Neural cell (in vitro differentiated cells): ENCODE measurements at regions not wholly inside any gene's neighbourhood (a gene's known extent, or its start where the extent isn't known, plus 50 kb on each side); places are given as distances from the start of the nearest gene placed in this dataset.

Experiments
- H2AFZ ChIP-seq: fragments of 200-600, 300-800 bp; sonication (generic), shearing (Covaris generic); 2 replicates; pipeline ENCODE4 v1.6.0; 2014; ENCODE audit warnings: low read depth, mild to moderate bottlenecking, antibody characterized with exemption, low read length, moderate library complexity
- H3F3A ChIP-seq: fragments of 200-600 bp; shearing (Covaris generic); 2 replicates; pipeline ENCODE4 v1.6.1; 2016; ENCODE audit warnings: mild to moderate bottlenecking, moderate library complexity, mixed read lengths, antibody characterized with exemption, low read length; ENCODE audit not compliant: insufficient read depth, poor library complexity, severe bottlenecking
- H3K27ac ChIP-seq: fragments of 200-600, 300-800 bp; sonication (generic), shearing (Covaris generic); 2 replicates; pipeline ENCODE4 v1.5.1; 2014; ENCODE audit warnings: mild to moderate bottlenecking, low read length, moderate library complexity
- H3K27me3 ChIP-seq: fragments of 300-800, 200-600 bp; sonication (generic), shearing (Covaris generic); 2 replicates; pipeline ENCODE4 v1.6.0; 2014; ENCODE audit warnings: mild to moderate bottlenecking, low read depth, low read length, moderate library complexity; ENCODE audit not compliant: insufficient read depth
- H3K36me3 ChIP-seq: fragments of 300-800, 200-600 bp; sonication (generic), shearing (Covaris generic); 2 replicates; pipeline ENCODE4 v1.5.1; 2014; ENCODE audit warnings: mild to moderate bottlenecking, antibody characterized with exemption, low read length, moderate library complexity; ENCODE audit not compliant: insufficient read depth
- H3K4me2 ChIP-seq: fragments of 300-800, 200-600 bp; sonication (generic), shearing (Covaris generic); 2 replicates; pipeline ENCODE4 v1.6.0; 2014; ENCODE audit warnings: mild to moderate bottlenecking, low read length
- H3K4me3 ChIP-seq: fragments of 300-800, 200-600 bp; sonication (generic), shearing (Covaris generic); 2 replicates; pipeline ENCODE4 v1.5.1; 2014; ENCODE audit warnings: mild to moderate bottlenecking, low read length, moderate library complexity
- H3K79me2 ChIP-seq: fragments of 200-600 bp; shearing (Covaris generic); replicated peaks from 2 replicates; pipeline ENCODE4 v1.6.0; 2014; ENCODE audit warnings: mild to moderate bottlenecking, low read length, moderate library complexity; ENCODE audit not compliant: insufficient read depth
- H3K9ac ChIP-seq: fragments of 300-800, 200-600 bp; sonication (generic), shearing (Covaris generic); 2 replicates; pipeline ENCODE4 v1.6.1; 2016; ENCODE audit warnings: mild to moderate bottlenecking, low read length, mixed read lengths
- H3K9me2 ChIP-seq: fragments of 200-600 bp; shearing (Covaris generic); 2 replicates; pipeline ENCODE4 v1.6.1; 2016; ENCODE audit warnings: mild to moderate bottlenecking, low read length, mixed read lengths; ENCODE audit not compliant: insufficient read depth
- H3K9me3 ChIP-seq: fragments of 200-600, 300-800 bp; sonication (generic), shearing (Covaris generic); 2 replicates; pipeline ENCODE4 v1.6.1; 2016; ENCODE audit warnings: mild to moderate bottlenecking, mixed run types, low read length, moderate library complexity, mixed read lengths
- H4K20me1 ChIP-seq: fragments of 200-600 bp; shearing (Covaris generic); 2 replicates; pipeline ENCODE4 v1.6.1; 2016; ENCODE audit warnings: mild to moderate bottlenecking, mixed run types; ENCODE audit not compliant: insufficient read depth
- EP300 ChIP-seq: fragments of 450-650 bp; conservative IDR thresholded peaks from 2 replicates; pipeline ENCODE4 v1.6.1; 2014; ENCODE audit warnings: antibody characterized with exemption, mild to moderate bottlenecking, moderate library complexity; ENCODE audit not compliant: poor library complexity, severe bottlenecking
- EZH2 ChIP-seq: fragments of 200-600, 300-800 bp; shearing (Covaris generic), sonication (generic); IDR thresholded peaks from 2 replicates; pipeline ENCODE4 v1.6.1; 2014; ENCODE audit warnings: antibody characterized with exemption, low read length, borderline replicate concordance, mild to moderate bottlenecking; ENCODE audit not compliant: insufficient read depth, poor library complexity, severe bottlenecking
- MXI1 ChIP-seq: fragments of 450-650 bp; conservative IDR thresholded peaks from 2 replicates; pipeline ENCODE4 v1.6.1; 2014; ENCODE audit warnings: antibody characterized with exemption, mild to moderate bottlenecking; ENCODE audit not compliant: poor library complexity, severe bottlenecking
- POLR2AphosphoS5 ChIP-seq: IDR thresholded peaks from 2 replicates; pipeline ENCODE4 v1.6.1; 2012
- RAD21 ChIP-seq: fragments of 450-650 bp; conservative IDR thresholded peaks from 2 replicates; pipeline ENCODE4 v1.6.1; 2014; ENCODE audit warnings: antibody characterized with exemption, mild to moderate bottlenecking, moderate library complexity
- SMC3 ChIP-seq: fragments of 450-650 bp; conservative IDR thresholded peaks from 2 replicates; pipeline ENCODE4 v1.6.1; 2014; ENCODE audit warnings: antibody characterized with exemption, mild to moderate bottlenecking, moderate library complexity; ENCODE audit not compliant: poor library complexity
- TAF1 ChIP-seq: IDR thresholded peaks from 2 replicates; pipeline ENCODE4 v1.6.1; 2012; ENCODE audit warnings: low read depth
- TF ChIP-seq, protein P1 (sequence below): IDR thresholded peaks from 2 replicates; pipeline ENCODE4 v1.6.1; 2012; ENCODE audit warnings: borderline replicate concordance
- TF ChIP-seq, protein P2 (sequence below): fragments of 450-650 bp; IDR thresholded peaks from 2 replicates; pipeline ENCODE4 v1.5.1; 2014; ENCODE audit warnings: antibody characterized with exemption, mild to moderate bottlenecking, moderate library complexity; ENCODE audit not compliant: poor library complexity, severe bottlenecking

DNA sequence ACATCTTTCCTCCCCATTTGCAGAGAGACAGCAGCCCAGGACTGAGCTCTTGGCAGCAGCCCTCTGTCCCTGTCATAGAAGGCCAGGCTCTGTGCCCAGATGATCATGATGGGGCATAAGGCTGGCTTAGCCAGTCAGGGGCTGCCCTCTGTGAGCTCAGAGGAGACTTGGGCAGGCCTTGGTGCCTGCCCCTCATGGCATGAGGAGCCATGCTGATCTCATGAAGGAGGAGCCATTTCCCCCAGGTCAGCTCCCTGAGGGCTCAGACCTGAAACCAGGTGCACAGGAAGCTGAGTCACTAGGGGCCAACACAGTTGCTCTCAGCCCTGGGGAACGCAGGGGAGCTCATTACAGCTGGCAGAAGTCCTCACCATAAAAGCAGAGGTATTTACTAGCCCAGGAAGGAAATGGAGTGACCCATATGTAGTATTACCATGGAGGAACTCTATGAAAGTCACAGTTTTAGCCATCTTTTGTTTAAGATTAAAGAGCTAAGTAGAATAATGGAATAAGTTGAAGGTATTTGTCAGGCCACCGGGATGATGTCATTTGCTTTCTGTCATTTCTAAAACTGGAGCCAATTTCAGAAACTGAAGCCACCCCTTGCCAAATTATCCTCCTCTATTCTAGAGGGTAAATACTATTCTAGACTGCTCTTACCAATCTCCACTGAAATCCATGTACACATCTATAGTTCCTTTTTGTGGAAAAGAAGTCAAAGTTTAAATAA is 362.4 kb upstream of the ZNF32 start:
- Histone ChIP-seq H4K20me1 (no peaks in the 10 kb centered on the region), H3K9ac (no peak overlapping the region), H3K27me3 (no peaks in the 10 kb centered on the region), H3K4me2 (no peak overlapping the region), H3K9me3 (no peaks in the 10 kb centered on the region), H3K4me3 (no peak overlapping the region), H3K9me2 (no peaks in the 10 kb centered on the region), H2AFZ (no peak overlapping the region), H3K27ac (no peak overlapping the region), H3K79me2 (no peaks in the 10 kb centered on the region), H3F3A (no peaks in the 10 kb centered on the region), H3K36me3 (no peaks in the 10 kb centered on the region)
- TF ChIP-seq, protein P1, sequence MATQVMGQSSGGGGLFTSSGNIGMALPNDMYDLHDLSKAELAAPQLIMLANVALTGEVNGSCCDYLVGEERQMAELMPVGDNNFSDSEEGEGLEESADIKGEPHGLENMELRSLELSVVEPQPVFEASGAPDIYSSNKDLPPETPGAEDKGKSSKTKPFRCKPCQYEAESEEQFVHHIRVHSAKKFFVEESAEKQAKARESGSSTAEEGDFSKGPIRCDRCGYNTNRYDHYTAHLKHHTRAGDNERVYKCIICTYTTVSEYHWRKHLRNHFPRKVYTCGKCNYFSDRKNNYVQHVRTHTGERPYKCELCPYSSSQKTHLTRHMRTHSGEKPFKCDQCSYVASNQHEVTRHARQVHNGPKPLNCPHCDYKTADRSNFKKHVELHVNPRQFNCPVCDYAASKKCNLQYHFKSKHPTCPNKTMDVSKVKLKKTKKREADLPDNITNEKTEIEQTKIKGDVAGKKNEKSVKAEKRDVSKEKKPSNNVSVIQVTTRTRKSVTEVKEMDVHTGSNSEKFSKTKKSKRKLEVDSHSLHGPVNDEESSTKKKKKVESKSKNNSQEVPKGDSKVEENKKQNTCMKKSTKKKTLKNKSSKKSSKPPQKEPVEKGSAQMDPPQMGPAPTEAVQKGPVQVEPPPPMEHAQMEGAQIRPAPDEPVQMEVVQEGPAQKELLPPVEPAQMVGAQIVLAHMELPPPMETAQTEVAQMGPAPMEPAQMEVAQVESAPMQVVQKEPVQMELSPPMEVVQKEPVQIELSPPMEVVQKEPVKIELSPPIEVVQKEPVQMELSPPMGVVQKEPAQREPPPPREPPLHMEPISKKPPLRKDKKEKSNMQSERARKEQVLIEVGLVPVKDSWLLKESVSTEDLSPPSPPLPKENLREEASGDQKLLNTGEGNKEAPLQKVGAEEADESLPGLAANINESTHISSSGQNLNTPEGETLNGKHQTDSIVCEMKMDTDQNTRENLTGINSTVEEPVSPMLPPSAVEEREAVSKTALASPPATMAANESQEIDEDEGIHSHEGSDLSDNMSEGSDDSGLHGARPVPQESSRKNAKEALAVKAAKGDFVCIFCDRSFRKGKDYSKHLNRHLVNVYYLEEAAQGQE = no peak
- TF ChIP-seq POLR2AphosphoS5 (no peak), TAF1 (no peak), EZH2 (no peak), RAD21 (no peak), EP300 (no peak), MXI1 (no peak), SMC3 (no peak)
- TF ChIP-seq, protein P2, sequence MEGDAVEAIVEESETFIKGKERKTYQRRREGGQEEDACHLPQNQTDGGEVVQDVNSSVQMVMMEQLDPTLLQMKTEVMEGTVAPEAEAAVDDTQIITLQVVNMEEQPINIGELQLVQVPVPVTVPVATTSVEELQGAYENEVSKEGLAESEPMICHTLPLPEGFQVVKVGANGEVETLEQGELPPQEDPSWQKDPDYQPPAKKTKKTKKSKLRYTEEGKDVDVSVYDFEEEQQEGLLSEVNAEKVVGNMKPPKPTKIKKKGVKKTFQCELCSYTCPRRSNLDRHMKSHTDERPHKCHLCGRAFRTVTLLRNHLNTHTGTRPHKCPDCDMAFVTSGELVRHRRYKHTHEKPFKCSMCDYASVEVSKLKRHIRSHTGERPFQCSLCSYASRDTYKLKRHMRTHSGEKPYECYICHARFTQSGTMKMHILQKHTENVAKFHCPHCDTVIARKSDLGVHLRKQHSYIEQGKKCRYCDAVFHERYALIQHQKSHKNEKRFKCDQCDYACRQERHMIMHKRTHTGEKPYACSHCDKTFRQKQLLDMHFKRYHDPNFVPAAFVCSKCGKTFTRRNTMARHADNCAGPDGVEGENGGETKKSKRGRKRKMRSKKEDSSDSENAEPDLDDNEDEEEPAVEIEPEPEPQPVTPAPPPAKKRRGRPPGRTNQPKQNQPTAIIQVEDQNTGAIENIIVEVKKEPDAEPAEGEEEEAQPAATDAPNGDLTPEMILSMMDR = no peak

DNA sequence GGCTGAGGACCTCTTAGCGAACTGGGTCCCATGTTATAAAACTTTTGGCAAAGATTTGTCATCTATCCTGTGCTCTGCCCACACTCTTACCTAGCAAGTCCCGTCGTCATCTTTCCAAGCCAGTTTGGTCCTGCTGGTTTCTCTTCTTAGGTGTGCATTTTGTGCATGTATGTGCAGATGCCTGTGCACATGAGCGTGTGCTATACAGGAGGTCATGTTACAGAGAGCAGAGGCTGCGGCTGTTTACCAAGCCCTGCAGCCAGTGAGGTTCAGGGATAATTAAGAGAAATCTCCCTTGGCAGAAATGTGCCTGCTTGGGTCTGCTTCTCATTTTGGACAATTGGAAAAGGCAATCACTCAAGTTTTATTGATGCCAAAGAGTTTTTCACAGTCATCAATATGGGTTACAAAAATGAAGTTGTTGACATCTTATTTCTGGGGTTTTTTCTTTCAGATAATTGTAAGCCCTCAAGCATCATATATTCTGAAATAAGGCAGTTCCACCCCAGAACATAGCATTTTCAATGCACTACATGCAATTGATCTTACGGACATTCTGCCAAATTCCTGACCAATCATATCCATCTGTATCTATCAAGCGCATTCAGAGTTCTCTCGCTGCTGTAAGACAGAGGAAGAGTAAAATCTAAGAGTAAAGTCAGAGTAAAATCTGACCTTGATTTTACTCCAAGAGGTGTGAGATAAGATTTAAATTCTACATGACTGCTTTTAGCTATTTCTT is 361.4 kb upstream of the ZNF32 start:
- Histone ChIP-seq H3K27me3 (no peaks in the 10 kb centered on the region), H3K79me2 (no peaks in the 10 kb centered on the region), H3K9ac (no peak overlapping the region), H2AFZ (no peak overlapping the region), H3K27ac (no peak overlapping the region), H3K4me3 (no peak overlapping the region), H3F3A (no peaks in the 10 kb centered on the region), H4K20me1 (no peaks in the 10 kb centered on the region), H3K9me2 (no peaks in the 10 kb centered on the region), H3K4me2 (no peak overlapping the region), H3K36me3 (no peaks in the 10 kb centered on the region), H3K9me3 (no peaks in the 10 kb centered on the region)
- no peak for TF ChIP-seq EP300
- TF ChIP-seq TAF1 = no peak
- TF ChIP-seq RAD21 = no peak
- no peak for TF ChIP-seq SMC3
- TF ChIP-seq POLR2AphosphoS5 = no peak
- no peak for TF ChIP-seq EZH2
- no peak for TF ChIP-seq MXI1
- TF ChIP-seq, protein P2 = no peak
- TF ChIP-seq, protein P1 = no peak
